ENCODE measurements at regions not wholly inside any gene's neighbourhood (a gene's known extent, or its start where the extent isn't known, plus 50 kb on each side); places are given as distances from the start of the nearest gene placed in this dataset.

GRCh38 chr6:56328728-56329090, 81.3 kb upstream of the COL21A1 start:
- WGBS, 2 donors (ENCODE audit: low coverage in 1 of 2), result 54% methylated on average over 5 of the region's 5 CpGs; no CpG with 5 or more reads in 1 of the 2 donors
- peaks cover 0 to 17% (median 0%) of the 10 kb centered on the region in 3 donors for H3K4me1 ChIP-seq
- no peak overlapping the region for H3K27ac ChIP-seq
- TF ChIP-seq POLR2A (IDR thresholded peaks at IDR 0.05), result no peak
- TF ChIP-seq, protein P1, sequence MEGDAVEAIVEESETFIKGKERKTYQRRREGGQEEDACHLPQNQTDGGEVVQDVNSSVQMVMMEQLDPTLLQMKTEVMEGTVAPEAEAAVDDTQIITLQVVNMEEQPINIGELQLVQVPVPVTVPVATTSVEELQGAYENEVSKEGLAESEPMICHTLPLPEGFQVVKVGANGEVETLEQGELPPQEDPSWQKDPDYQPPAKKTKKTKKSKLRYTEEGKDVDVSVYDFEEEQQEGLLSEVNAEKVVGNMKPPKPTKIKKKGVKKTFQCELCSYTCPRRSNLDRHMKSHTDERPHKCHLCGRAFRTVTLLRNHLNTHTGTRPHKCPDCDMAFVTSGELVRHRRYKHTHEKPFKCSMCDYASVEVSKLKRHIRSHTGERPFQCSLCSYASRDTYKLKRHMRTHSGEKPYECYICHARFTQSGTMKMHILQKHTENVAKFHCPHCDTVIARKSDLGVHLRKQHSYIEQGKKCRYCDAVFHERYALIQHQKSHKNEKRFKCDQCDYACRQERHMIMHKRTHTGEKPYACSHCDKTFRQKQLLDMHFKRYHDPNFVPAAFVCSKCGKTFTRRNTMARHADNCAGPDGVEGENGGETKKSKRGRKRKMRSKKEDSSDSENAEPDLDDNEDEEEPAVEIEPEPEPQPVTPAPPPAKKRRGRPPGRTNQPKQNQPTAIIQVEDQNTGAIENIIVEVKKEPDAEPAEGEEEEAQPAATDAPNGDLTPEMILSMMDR (IDR thresholded peaks at IDR 0.05), result no peak
- no peak for TF ChIP-seq POLR2AphosphoS5 (IDR thresholded peaks at IDR 0.05)
- TF ChIP-seq EP300 (IDR thresholded peaks at IDR 0.05), result no peak
- no peak for ATAC-seq
- no peaks in the 10 kb centered on the region for H3K36me3 ChIP-seq
- no peaks in the 10 kb centered on the region for H3K27me3 ChIP-seq
- no peaks in the 10 kb centered on the region for H3K9me3 ChIP-seq
- H3K4me3 ChIP-seq, result no peak overlapping the region

DNA sequence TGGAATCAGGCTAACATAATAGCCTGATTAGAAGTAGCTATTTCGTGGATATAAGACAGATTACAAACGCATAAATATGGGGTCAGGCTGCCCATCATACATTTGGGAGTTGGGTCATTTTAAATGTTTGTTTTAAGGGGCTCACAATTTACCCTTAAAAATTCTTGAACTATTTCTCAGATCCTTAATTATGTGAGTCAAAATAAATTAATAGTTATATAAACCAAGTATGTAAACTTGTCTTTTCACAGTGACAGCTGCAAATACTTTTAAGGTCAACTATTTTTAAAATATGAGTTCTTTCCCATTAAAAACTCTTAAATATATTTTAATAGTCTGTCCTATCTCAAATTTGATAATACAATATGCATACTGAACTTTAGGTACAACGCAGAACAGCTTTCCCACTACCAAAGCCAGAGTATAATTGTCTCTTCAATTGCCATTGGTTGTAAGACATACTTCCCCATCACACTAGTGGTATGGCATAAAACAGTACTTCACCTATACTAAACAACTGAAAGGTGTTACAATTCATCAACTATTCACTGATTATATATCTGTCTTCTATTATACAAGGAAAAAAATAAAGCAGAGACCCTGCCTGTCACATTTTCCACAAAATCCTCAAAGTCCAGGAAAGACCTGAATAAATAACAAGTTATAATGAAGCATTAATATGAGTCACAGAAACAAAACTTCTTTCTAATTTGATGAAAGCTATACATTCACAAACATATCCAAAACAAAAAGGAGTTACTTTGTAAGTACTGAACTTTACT, 80.8 kb upstream of the COL21A1 start:
- Histone ChIP-seq H3K9me3 (no peaks in the 10 kb centered on the region), H3K27ac (no peak overlapping the region), H3K4me3 (no peak overlapping the region), H3K27me3 (no peaks in the 10 kb centered on the region), H3K4me1 (peaks cover 0 to 17% (median 0%) of the 10 kb centered on the region in 3 donors), H3K36me3 (no peaks in the 10 kb centered on the region)
- 14 to 29% methylated on average over 3 of the region's 3 CpGs for WGBS, 2 donors (ENCODE audit: low coverage in 1 of 2)
- TF ChIP-seq EP300 (IDR thresholded peaks at IDR 0.05) (no peak), POLR2A (IDR thresholded peaks at IDR 0.05) (no peak), POLR2AphosphoS5 (IDR thresholded peaks at IDR 0.05) (no peak)
- TF ChIP-seq, protein P1 (IDR thresholded peaks at IDR 0.05), result no peak
- ATAC-seq, result no peak

- WGBS, 2 donors (ENCODE audit: low coverage in 1 of 2), result 33 to 46% methylated on average over 2 to 4 of the region's 6 CpGs
- H3K27me3 ChIP-seq, result no peaks in the 10 kb centered on the region
- peak; percentile 28 for ATAC-seq
- TF ChIP-seq POLR2AphosphoS5 (IDR thresholded peaks at IDR 0.05) (no peak), EP300 (IDR thresholded peaks at IDR 0.05) (no peak), POLR2A (IDR thresholded peaks at IDR 0.05) (no peak)
- TF ChIP-seq, protein P1 (IDR thresholded peaks at IDR 0.05), result no peak
- H3K9me3 ChIP-seq, result no peaks in the 10 kb centered on the region
- H3K36me3 ChIP-seq, result no peaks in the 10 kb centered on the region
- H3K4me3 ChIP-seq, result no peak overlapping the region
- peaks cover 0 to 17% (median 0%) of the 10 kb centered on the region in 3 donors for H3K4me1 ChIP-seq
- no peak overlapping the region for H3K27ac ChIP-seq
Measured at GRCh38 chr6:56324396-56324795, 77.0 kb upstream of the COL21A1 start.

GRCh38 chr6:56318851-56319250, 71.5 kb upstream of the COL21A1 start:
- no peak overlapping the region for H3K27ac ChIP-seq
- WGBS, 2 donors (ENCODE audit: low coverage in 1 of 2), result 100% methylated on average over 1 to 2 of the region's 2 CpGs
- no peaks in the 10 kb centered on the region for H3K4me1 ChIP-seq
- H3K27me3 ChIP-seq, result no peaks in the 10 kb centered on the region
- H3K4me3 ChIP-seq, result no peak overlapping the region
- no peaks in the 10 kb centered on the region for H3K9me3 ChIP-seq
- TF ChIP-seq POLR2AphosphoS5 (IDR thresholded peaks at IDR 0.05), result no peak
- TF ChIP-seq POLR2A (IDR thresholded peaks at IDR 0.05), result no peak
- TF ChIP-seq, protein P1 (IDR thresholded peaks at IDR 0.05), result no peak
- no peak for TF ChIP-seq EP300 (IDR thresholded peaks at IDR 0.05)
- ATAC-seq, result no peak
- H3K36me3 ChIP-seq, result no peaks in the 10 kb centered on the region
